RPMI7951 (cell line): ENCODE measurements at regions not wholly inside any gene's neighbourhood (a gene's known extent, or its start where the extent isn't known, plus 50 kb on each side); places are given as distances from the start of the nearest gene placed in this dataset.
"Not testable (repeated sequence)": the region's sequence is repeated elsewhere in the genome, so short reads cannot be mapped to it uniquely, and the experiment has no call there.

ENCODE experiments used
- DNase-seq: peaks from one replicate; pipeline ENCODE4 v3.0.0-alpha.2; 2012; ENCODE audit warnings: low read depth

DNA sequence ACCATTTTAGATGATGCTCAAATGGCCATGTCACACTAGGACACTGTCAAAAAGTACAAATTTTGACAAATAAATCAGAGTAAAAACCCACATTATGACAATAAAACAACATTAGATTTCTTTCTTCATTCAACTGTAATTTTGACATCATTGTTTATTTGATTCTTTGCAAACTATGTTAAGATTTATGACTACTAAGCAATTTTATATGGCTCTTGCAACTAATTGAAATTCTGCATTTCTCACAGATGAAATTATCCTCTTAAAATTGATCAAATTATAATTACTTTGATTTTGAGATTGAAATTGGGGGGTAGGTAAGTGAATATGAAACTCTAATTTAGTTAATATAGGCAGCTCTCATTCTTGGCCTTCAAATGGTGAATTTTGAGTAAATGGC, 59.8 kb downstream of the ATOH1 start:
- DNase-seq, result no peak

DNA sequence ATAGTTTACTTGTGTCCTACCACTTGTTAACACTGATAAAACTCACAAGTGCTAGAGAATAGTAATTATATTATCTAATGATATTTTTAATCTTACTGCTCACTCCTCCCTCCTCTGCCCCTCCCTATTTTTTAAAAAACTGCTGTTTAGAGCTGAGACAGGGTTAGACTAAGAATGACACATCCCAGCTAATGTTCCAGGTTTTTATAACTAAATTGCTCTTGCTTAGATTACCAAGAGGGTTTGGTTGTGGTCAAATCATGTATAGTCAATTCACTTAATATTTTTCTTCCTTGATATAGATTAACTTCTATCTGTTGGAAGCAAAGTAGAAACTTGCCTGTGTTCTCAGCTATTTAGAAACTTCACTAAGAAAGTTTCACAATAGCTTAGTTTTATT, 60.2 kb downstream of the ATOH1 start:
- DNase-seq, result no peak

DNA sequence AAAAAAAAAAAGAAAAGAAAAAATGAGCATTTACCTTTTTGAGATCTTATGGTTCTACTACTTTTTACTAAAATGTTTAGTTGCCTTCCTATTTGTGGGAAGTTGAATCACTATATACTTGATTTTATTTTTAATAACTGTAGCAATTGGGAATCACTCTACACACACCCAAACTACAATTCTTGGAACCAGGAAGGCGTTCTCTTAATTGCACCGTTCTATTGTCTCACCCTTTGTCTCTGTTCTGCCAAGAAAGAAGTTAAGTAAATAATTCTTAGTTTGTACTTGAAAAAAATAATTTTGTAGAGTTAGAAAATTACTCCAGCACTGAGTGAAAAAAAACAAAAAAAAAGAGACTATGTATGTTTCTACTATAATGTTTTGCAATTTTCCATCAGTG, 62.7 kb downstream of the ATOH1 start:
- DNase-seq, result no peak

DNA sequence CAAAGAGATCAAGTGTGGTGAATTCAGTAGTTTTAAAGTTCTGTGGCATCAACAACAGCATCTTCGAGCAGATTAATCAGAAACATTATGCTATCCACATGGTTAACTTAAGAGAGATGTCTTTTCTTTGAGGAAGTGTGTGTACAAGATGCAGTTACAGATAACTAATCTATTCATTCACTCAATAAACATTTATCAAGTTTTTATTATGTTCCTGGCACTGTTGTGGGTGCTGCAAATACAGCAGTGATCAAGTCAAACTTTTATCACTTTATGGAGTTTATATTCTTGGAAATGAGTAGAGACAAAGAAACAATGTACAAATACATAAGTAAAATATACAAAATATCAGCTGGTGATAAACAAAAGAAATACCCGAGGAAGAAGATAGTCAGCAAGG, 66.4 kb downstream of the ATOH1 start:
- DNase-seq, result no peak

DNA sequence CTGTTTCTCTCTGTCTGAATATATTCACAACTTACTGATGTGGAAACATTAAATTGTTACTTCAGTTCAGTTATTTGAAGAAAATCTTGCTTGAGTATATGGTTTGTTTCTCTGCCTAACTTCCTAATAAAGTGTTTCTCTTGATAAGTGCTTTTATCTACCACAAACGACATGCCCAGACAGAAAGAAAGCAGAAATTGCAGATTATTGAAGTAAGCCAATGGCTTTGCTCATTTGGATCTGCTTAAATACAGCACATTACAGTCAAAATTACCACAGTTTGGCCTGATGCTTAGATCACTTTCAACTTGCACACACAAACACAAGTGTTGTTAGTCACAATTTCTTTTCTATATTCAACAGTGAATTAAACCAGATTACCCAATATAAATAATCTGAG, 68.0 kb downstream of the ATOH1 start:
- DNase-seq, result no peak

DNA sequence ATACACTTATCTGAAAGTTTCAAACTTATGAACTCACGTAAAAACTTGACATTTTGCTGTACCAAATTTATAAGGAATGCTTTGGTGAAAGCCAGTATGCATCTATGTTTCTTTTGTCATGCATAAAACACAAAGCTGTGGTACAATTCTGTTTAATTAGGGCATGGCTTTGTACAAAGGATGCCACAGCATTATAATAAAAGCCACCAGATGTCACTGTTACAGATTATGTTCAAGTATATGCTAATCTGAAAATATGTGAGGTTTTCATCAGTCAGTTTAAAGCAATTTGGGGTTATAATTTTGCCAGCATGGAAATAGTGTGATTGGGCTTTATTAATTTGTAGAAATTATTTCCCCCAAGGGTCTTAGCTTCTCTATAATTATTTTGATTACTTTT, 69.0 kb downstream of the ATOH1 start:
- DNase-seq, result peak; percentile 4

DNA sequence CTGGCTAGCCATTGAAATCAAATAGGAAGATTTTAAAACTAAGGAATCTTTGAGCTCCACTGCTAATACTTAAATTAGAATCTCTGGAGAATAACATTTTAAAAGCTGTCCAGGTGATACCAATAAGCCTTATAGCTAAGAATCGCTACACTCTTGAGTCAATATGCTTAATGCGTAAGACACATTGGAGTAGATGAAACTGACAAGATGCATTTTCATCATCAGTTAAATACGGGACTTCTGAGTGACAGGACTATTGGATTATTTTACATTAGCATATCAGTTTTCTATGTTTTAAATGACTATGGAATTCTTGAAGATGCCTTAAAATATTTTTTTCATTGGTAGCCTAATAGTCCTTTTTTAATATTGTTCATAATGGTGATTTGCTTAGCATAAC, 80.2 kb downstream of the ATOH1 start:
- no peak for DNase-seq

DNA sequence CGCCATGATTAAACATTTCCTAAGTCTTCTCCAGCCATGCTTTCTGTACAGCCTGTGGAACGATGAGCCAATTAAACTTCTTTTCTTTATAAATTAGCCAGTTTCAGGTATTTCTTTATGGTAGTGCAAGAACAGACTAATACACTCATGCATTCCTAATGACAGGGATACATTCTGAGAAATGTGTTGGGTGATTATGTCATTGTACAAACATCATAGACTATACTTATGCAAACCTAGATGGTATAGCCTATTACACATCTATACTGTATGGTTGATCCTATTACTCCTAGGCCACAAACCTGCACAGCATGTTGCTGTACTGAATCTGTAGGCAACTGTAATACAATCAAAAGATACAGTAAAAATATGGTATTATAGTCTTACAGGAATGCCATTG, 83.1 kb downstream of the ATOH1 start:
- DNase-seq, result no peak

DNA sequence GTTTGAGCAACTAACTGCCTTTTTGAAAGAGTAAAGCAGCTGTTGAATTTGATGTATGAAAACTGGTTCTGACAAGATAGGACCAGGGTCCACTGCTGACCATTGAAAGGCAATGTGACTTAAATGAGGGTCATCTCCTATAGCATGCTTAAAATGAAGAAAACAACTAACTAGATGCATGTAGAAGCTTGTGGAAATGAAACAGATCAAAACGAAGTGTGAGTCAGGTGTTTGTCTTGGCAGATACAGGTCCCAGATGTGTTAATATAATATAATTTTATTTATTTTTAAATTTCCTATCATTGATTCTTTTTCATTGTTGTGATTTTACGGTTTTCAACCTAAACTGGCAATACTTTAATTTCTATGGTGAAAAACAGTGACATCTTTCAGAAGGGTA, 83.6 kb downstream of the ATOH1 start:
- DNase-seq, result no peak

DNA sequence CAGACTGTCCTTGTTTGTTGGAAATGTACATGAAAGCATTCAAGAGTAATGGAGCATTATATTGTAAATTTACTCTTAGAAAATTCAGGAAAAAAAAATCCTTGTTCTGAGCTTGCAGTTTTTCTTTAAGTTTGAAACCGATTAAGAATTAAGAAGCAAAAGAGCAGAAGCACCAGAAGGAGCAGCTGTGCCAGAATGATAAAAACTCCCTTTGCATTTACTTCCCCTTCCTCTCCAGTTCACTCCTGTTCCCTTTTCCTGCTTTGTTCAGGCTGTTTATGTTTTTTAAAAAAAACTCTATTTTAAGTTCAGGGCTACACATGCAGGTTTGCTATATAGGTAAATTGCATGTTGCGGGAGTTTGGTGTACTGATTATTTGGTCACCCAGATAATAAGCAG, 90.3 kb downstream of the ATOH1 start:
- DNase-seq, result no peak

DNA sequence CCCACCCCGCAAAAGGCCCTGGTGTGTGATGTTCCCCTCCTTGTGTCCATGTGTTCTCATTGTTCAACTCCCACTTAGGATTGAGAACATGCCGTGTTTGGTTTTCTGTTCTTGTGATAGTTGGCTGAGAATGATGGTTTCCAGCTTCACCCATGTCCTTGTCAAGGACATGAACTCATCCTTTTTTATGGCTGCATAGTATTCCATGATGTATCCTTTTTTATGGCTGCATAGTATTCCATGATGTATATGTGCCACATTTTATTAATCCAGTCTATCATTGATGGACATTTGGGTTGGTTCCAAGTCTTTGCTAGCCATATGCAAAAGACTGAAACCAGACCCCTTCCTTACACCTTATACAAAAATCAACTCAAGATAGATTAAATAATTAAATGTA, 95.0 kb downstream of the ATOH1 start:
- DNase-seq, result not testable (repeated sequence)

DNA sequence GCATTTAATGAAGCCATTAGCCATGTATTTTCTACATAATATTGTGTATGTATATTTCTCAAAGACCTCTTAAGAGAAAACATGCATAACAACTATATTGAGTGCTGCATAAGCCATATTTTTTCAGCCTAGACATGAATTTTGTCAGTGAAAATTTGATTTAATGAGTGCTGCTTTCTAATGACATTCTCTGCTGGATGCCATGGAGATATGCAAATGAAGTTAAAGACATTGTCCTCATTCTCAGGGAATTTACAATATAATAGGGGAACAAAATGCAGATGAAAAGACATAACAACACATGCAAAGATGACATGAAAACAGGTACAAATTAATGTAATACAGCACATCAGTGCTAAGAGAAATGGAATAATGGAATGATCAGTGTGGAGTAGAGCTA, 118.7 kb downstream of the ATOH1 start:
- no peak for DNase-seq

DNA sequence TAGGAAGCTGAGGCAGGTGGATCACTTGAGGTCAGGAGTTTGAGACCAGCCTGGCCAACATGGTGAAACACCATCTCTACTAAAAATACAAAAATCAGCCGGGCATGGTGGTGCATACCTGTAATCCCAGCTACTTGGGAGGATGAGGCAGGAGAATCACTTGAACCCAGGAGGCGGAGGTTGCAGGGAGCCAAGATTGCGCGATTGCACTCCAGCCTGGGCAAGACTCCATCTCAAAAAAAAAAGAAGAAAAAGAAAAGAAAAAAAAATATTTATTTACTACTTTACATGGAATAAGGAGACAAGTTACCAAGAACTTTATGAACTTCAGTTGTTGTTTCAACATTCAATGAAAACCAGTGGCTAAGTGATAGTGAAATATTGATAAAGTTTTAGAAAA, 121.7 kb downstream of the ATOH1 start:
- DNase-seq, result not testable (repeated sequence)

DNA sequence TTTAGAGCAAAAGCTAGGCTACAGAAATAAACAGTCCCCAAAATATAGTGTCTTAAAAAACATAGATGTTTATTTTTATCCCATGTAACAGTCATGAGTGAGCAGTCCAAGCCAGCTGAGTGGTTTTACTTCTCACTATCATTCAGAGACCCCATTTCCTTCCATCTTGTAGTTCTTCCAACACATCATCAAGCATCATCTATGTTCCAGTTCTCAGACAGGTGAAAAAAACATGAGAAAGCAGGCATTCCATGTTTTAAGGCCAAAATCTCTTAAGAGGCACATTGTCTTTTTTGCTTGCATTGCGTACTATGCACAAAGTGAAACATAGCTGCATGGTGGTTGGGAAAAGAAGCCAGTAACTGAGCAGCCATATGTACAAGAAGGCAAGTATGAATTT, 128.6 kb downstream of the ATOH1 start:
- DNase-seq, result no peak

DNA sequence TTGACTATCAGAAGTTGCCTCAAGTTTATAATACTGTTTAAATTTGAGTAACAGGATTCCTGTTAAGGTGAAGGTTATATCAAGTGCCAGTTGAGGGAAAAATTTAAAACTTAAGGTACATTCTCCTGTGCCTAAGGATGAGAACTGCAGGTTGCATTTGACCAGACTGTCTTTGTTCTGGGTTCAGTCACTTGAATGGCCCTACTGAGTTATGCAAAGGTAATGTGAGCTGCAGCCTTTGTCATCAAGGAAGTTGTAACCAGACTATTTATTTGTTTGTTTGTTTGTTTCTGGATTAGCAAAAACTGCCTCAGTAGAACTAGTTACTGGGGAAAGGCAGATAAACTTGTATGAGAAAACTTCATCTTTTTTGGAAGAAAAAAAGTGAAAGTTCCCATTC, 131.9 kb downstream of the ATOH1 start:
- DNase-seq, result no peak

DNA sequence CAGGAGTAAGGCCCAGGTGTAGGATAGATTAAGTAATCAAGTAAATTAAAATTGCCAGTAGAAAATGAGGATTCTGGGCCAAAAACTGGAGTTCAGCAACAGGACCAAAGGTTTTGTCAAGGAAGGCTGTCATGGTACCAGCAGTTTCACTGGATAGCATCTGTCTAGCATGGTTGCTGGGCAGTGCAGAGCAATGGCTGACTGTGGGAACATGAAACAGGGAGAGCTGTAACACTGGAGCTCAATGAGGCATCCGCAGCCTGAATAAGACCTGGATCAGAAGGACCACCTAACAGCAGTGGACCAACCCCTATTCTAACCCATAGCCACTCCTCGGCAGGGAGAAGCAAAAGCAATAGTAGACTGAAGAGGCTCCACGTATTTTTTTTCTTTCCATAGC, 132.4 kb downstream of the ATOH1 start:
- no peak for DNase-seq

DNA sequence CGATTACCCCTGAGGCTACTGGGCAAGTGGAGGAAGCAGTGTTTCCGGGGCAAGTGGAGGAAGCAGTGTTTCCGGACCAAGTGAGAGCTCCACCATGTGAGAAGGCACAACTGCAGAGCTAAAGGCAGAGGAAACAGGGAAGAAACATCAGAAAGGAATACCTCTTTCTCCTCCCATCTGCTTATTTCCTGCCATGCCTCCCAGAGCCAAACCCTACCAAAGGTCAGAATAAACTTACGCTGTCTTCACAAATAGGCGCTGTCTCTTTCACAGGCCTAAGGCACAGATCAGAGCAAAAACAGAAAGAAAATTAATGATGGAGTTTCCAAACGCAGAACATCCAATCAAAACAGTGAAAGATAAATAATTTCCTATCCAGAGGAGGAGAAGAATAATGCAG, 153.0 kb downstream of the ATOH1 start:
- DNase-seq, result no peak

DNA sequence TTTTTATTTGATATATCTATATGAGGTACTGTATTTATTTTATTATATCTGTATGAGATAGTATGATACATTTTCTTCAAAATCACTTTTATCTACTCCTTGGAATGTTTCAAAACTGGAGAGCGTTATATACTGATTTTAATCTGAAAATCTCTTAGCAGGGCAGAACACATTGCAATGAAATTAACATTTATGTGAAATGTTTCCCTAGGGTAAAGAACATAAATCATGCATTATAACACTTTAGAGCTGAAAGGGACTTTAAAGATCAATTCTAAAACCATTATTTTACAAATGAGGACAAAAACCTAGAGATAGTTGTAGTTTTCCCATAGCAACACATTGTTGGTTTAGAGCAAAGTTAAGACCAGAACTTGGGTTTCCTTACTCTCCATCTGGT, 153.7 kb downstream of the ATOH1 start:
- no peak for DNase-seq

DNA sequence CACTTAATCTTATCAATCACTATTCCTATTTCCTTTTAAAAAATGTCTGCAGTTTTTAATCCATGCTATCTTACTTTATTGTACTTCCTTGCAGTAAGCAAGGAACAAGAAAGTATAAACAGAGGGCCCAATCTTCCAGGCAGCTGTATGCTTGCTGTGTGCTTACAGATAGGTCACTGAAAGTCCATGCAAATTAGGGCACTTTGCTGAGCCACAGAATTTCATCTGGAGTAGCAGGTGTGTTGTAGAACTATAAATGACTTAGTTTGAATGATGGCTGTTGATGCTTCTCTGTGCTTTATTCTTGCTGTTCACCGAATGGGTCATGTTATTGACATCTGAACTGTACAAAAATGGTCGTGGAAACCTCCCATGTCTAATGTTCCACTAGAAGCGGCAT, 154.6 kb downstream of the ATOH1 start:
- DNase-seq, result no peak

DNA sequence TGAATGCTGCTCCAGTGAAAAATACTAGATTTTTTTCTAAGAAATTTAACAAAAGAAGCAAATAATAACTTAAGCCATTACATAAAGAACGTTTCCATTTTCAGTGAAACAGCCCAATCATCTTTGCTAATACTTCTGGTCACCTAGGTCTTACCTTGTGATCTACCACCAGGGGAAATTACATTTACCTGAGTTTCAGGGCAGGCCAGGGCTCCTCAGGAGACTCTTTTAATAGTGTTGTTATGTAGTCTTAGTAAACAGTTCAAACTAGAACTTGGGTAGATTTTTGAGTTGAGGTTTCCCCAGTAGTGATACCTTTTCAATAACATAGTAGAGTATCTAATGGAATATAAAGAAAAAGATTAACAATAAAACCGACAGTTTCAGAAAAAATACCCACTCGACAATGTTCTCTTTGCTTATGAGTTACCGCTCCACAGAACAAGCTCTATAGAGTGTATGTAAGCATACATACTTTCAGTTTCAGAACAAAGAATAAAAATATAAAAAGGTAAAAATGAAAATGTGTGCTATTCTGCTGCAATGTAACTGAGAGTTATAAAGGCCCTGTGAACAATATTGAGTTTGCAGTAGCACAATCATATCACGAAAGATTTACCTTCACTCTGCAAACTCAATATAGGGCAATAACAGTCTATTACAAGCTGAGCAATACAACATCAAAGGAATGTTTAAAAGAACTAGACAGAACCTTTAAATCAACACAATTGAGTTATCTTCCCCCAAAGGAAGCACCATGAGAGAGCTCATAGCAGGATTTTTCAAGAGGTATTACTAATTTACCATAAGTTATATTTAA, 165.8 kb downstream of the ATOH1 start:
- no peak for DNase-seq

DNA sequence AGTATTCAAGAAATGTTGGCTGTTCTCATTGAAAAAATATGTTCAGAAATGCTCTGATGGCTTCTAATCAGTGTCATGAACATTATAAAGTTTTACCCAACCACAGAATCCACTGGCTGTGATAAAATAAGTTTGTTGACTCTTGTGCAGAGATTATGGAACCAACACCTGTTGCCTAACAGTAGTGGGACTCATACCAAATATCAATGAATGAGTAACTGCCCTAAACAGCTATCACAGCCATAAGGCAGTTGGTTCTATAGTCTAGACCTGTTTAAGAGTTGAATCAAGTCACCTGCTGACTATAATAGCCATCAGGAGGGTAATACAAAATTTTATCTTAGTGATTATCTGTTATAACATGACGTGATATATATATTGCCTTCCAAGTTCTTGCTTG, 168.3 kb downstream of the ATOH1 start:
- DNase-seq, result no peak

DNA sequence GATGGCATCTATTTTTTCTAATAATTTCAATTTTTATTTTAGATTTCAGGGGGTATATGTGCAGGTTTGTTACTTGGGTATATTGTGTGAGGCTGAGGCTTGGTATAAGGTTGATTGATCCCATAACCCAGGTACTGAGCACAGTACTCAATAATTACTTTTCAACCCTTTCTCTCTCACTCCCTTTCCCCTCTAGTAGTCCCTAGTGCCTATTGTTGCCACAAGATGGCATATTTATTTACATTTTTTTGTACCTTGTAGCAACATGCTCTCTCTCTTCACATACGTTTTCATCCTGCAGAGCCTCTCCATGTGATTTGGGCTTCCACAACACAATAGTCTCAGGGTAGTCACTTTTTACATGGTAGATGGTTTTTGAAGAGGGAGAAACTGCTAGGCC, 172.0 kb downstream of the ATOH1 start:
- no peak for DNase-seq

DNA sequence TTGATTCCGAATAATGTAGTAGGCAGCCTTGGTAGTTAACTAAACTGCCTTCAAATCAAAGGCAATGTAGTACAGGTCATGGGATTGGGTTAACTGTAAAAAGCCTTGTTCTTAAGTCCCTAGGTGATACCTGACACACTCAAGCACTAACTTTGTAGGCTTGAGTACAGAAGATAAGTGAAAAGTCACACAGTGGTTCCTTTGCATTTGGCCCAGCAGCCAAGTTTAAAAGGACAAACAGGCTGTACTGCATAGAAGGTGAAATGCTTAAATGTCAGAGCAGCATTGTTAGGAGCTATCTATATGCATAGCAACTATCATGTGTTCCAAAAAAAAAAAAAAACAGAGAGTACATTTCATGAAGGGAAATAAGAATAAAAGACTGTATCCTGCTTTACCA, 178.4 kb downstream of the ATOH1 start:
- DNase-seq, result no peak

DNA sequence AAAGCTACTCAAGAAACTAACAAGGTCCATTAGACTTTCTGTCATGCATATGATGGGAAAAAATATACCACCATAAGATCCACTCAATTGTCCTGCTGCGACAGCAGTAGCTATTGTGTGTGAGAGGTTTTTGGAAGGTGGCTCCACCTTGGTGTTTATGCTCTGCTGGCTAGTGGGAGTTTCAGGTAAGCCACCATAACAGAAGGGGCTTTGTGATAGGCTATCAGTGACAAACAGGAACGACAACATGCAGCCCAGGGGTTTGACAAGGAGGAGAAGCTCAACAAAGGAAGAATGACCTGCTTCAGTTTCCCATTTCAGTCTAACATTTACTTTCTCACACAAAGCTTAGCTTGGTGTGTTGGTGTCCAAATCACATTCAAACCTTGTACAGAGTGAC, 182.6 kb downstream of the ATOH1 start:
- DNase-seq, result no peak
